ENCODE measurements at regions not wholly inside any gene's neighbourhood (a gene's known extent, or its start where the extent isn't known, plus 50 kb on each side); places are given as distances from the start of the nearest gene placed in this dataset.

GRCh38 chr14:82878951-82879350 is 1345.3 kb upstream of the SEL1L start:
- no peaks in the 10 kb centered on the region for H3K27me3 ChIP-seq
- no peaks in the 10 kb centered on the region for H3K36me3 ChIP-seq (replicated peaks in 1 of 2)
- H3K4me1 ChIP-seq (replicated peaks in 1 of 2): no peaks in the 10 kb centered on the region
- intact Hi-C loops (cut with DNase I): no loop called here
- 82 to 85% (median 84%) methylated on average over 3 of the region's 3 CpGs for WGBS, 4 donors
- H3K9me3 ChIP-seq (replicated peaks in 1 of 3): no peaks in the 10 kb centered on the region
- no peak for DNase-seq
- H3K4me3 ChIP-seq: no peak overlapping the region
- TF ChIP-seq POLR2A (IDR thresholded peaks at IDR 0.05) (no peak), CTCF (IDR thresholded peaks at IDR 0.05) (no peak)
- no peak overlapping the region for H3K27ac ChIP-seq

GRCh38 chr14:82879949-82880535 is 1346.4 kb upstream of the SEL1L start:
- H3K4me1 ChIP-seq (replicated peaks in 1 of 2): no peaks in the 10 kb centered on the region
- intact Hi-C loops (cut with DNase I): no loop called here
- no peaks in the 10 kb centered on the region for H3K27me3 ChIP-seq
- H3K9me3 ChIP-seq (replicated peaks in 1 of 3): no peaks in the 10 kb centered on the region
- no peak overlapping the region for H3K27ac ChIP-seq
- H3K36me3 ChIP-seq (replicated peaks in 1 of 2): no peaks in the 10 kb centered on the region
- WGBS, 4 donors: 73 to 78% (median 76%) methylated on average over 5 of the region's 5 CpGs
- H3K4me3 ChIP-seq: no peak overlapping the region
- DNase-seq: no peak
- no peak for TF ChIP-seq CTCF (IDR thresholded peaks at IDR 0.05)
- no peak for TF ChIP-seq POLR2A (IDR thresholded peaks at IDR 0.05)

- intact Hi-C loops (cut with DNase I): no loop called here
- Histone ChIP-seq H3K36me3 (replicated peaks in 1 of 2) (no peaks in the 10 kb centered on the region), H3K4me1 (replicated peaks in 1 of 2) (no peaks in the 10 kb centered on the region), H3K27ac (no peak overlapping the region), H3K4me3 (no peak overlapping the region), H3K9me3 (replicated peaks in 1 of 3) (no peaks in the 10 kb centered on the region), H3K27me3 (no peaks in the 10 kb centered on the region)
- 46 to 80% (median 62%) methylated on average over 1 of the region's 1 CpG for WGBS, 4 donors
- DNase-seq: no peak
- TF ChIP-seq POLR2A (IDR thresholded peaks at IDR 0.05) (no peak), CTCF (IDR thresholded peaks at IDR 0.05) (no peak)
Measured at GRCh38 chr14:82886670-82887069, 1353.0 kb upstream of the SEL1L start.

GRCh38 chr14:82889701-82890100 is 1356.0 kb upstream of the SEL1L start:
- H3K27ac ChIP-seq: no peak overlapping the region
- H3K4me3 ChIP-seq: no peak overlapping the region
- no peak for DNase-seq
- TF ChIP-seq CTCF (IDR thresholded peaks at IDR 0.05): no peak
- TF ChIP-seq POLR2A (IDR thresholded peaks at IDR 0.05): no peak
- no peaks in the 10 kb centered on the region for H3K4me1 ChIP-seq (replicated peaks in 1 of 2)
- intact Hi-C loops (cut with DNase I): no loop called here
- no peaks in the 10 kb centered on the region for H3K27me3 ChIP-seq
- no peaks in the 10 kb centered on the region for H3K9me3 ChIP-seq (replicated peaks in 1 of 3)
- H3K36me3 ChIP-seq (replicated peaks in 1 of 2): no peaks in the 10 kb centered on the region
